GM12878 (cell line): ENCODE measurements at regions not wholly inside any gene's neighbourhood (a gene's known extent, or its start where the extent isn't known, plus 50 kb on each side); places are given as distances from the start of the nearest gene placed in this dataset.

Source experiments
- ATAC-seq: fragments of 200-7000 bp; cut with Tn5 transposase; 3 replicates; pipeline ENCODE4 v1.9.1; 2020; ENCODE audit warnings: mild to moderate bottlenecking, moderate library complexity
- BruUV-seq: library from RNA; stranded (reverse); fragments of 400-500 nt; replicated peaks from 2 replicates; lab custom pipeline; 2021; lab: Mats Ljungman, UMichigan
- CTCF ChIA-PET: fragments of 300-600 bp; sonication (Branson Sonifier 250); formaldehyde crosslinking; extraction: SDS; loops from one replicate; lab custom pipeline; 2021; ENCODE audit warnings: inconsistent platforms; lab: Yijun Ruan, JAX
- POLR2A ChIA-PET: fragments of 350-600 bp; formaldehyde crosslinking; extraction: SDS; loops from one replicate; lab custom pipeline; 2021; ENCODE audit warnings: inconsistent platforms; lab: Charles Lee
- RAD21 ChIA-PET: fragments of 300-600 bp; sonication (Branson Sonifier 250); formaldehyde crosslinking; loops from one replicate; lab custom pipeline; 2023; ENCODE audit warnings: antibody characterized with exemption; ENCODE audit not compliant: unreplicated experiment; lab: Charles Lee
- SMC1A ChIA-PET: fragments of 300-600 bp; sonication (Branson Sonifier 250); formaldehyde crosslinking; loops from one replicate; lab custom pipeline; 2023; ENCODE audit not compliant: unreplicated experiment, uncharacterized antibody; lab: Charles Lee
- DNase-seq: peaks from one replicate; pipeline ENCODE4 v3.0.0-alpha.2; 2011; ENCODE audit warnings: low read depth, low spot score
- FAIRE-seq: peaks from 3 replicates; lab custom pipeline; 2011; peaks lifted over from hg19 to GRCh38; lab: Jason Lieb, UNC
- H2AFZ ChIP-seq: 2 replicates; pipeline ENCODE4 v1.6.0; 2011; ENCODE audit warnings: low read depth, low read length, control low read depth; ENCODE audit not compliant: control insufficient read depth
- H3K27ac ChIP-seq: 2 replicates; pipeline ENCODE4 v1.5.1; 2011; ENCODE audit warnings: control low read depth; ENCODE audit not compliant: control insufficient read depth, insufficient read depth
- H3K27me3 ChIP-seq, 2 experiments: replicated peaks in 1 of 2; 2 replicates each; pipeline versions ENCODE4 v1.6.0 to v1.6.1; 2011; ENCODE audit warnings: low read length in 1 of 2; ENCODE audit not compliant: control insufficient read depth in 2 of 2, insufficient read depth in 2 of 2
- H3K36me3 ChIP-seq, 2 experiments: 2 replicates each; pipeline ENCODE4 v1.5.1; 2011; ENCODE audit warnings: low read length in 1 of 2; ENCODE audit not compliant: control insufficient read depth in 2 of 2, insufficient read depth in 2 of 2
- H3K4me1 ChIP-seq: 2 replicates; pipeline ENCODE4 v1.6.1; 2011; ENCODE audit warnings: mild to moderate bottlenecking, low read length, moderate library complexity, mixed read lengths; ENCODE audit not compliant: control insufficient read depth, insufficient read depth
- H3K4me2 ChIP-seq: 2 replicates; pipeline ENCODE4 v1.6.0; 2011; ENCODE audit warnings: control low read depth; ENCODE audit not compliant: control insufficient read depth, insufficient read depth
- H3K4me3 ChIP-seq: fragments of 200-600 bp; sonication (generic); 2 replicates; pipeline ENCODE4 v1.5.1; 2016
- H3K79me2 ChIP-seq: 2 replicates; pipeline ENCODE4 v1.6.0; 2011; ENCODE audit warnings: low read length; ENCODE audit not compliant: control insufficient read depth, insufficient read depth
- H3K9ac ChIP-seq: 2 replicates; pipeline ENCODE4 v1.8.0; 2011; ENCODE audit warnings: low read length, control low read depth, mixed read lengths; ENCODE audit not compliant: control insufficient read depth, insufficient read depth
- H3K9me3 ChIP-seq: replicated peaks from 3 replicates; pipeline ENCODE4 v1.5.1; 2011; ENCODE audit warnings: mild to moderate bottlenecking, low read length; ENCODE audit not compliant: control insufficient read depth, insufficient read depth
- H4K20me1 ChIP-seq: 2 replicates; pipeline ENCODE4 v1.6.0; 2011; ENCODE audit not compliant: control insufficient read depth, insufficient read depth
- BMI1 ChIP-seq: fragments of 450-650 bp; IDR thresholded peaks from 2 replicates; pipeline ENCODE4 v1.6.1; 2016; ENCODE audit warnings: mild to moderate bottlenecking, moderate library complexity, borderline replicate concordance
- E4F1 ChIP-seq: fragments of 450-650 bp; IDR thresholded peaks from 2 replicates; pipeline ENCODE4 v1.6.1; 2018; ENCODE audit warnings: borderline replicate concordance, mild to moderate bottlenecking; ENCODE audit not compliant: partially characterized antibody
- IKZF1 ChIP-seq: fragments of 450-650 bp; conservative IDR thresholded peaks from 2 replicates; pipeline ENCODE4 v1.6.1; 2017; ENCODE audit warnings: antibody characterized with exemption, mild to moderate bottlenecking
- KAT2A ChIP-seq: conservative IDR thresholded peaks from 2 replicates; pipeline ENCODE4 v1.6.1; 2011; ENCODE audit warnings: low read depth, low read length; ENCODE audit not compliant: control insufficient read depth
- MYB ChIP-seq: fragments of 150-350 bp; IDR thresholded peaks from 2 replicates; pipeline ENCODE4 v1.6.1; 2014; ENCODE audit warnings: mild to moderate bottlenecking, low read depth, low read length, borderline replicate concordance
- in situ Hi-C: fragments of 300-500 bp; cut with MboI; formaldehyde crosslinking; loops from 9 replicates; pipeline ENCODE4 v1.14.3; 2018; ENCODE audit warnings: mixed read lengths
- intact Hi-C: fragments of 100-400 bp; cut with micrococcal nuclease; formaldehyde crosslinking; loops from one replicate; pipeline ENCODE4 v1.14.2; 2022; ENCODE audit not compliant: unreplicated experiment

- no TSS peak for BruUV-seq
These were observed 837.4 kb downstream of the PCDH19 start for GRCh38 chrX:99572711-99573110.

More at GRCh38 chrX:99572711-99573110, 837.4 kb downstream of the PCDH19 start:
- H3K9ac ChIP-seq = no peak overlapping the region
- H4K20me1 ChIP-seq = no peaks in the 10 kb centered on the region
- CTCF ChIA-PET = no interaction called here
- DNase-seq (no peak), FAIRE-seq (no peak), ATAC-seq (no peak)
- H3K4me1 ChIP-seq = no peaks in the 10 kb centered on the region
- H3K27me3 ChIP-seq = no peaks in the 10 kb centered on the region
- no peak overlapping the region for H3K27ac ChIP-seq
- H3K4me3 ChIP-seq = no peak overlapping the region
- TF ChIP-seq E4F1 (no peak), MYB (no peak), KAT2A (no peak), IKZF1 (no peak), BMI1 (no peak)
- intact Hi-C loops = no loop called here
- SMC1A ChIA-PET = no interaction called here
- no peak overlapping the region for H2AFZ ChIP-seq
- RAD21 ChIA-PET = no interaction called here
- in situ Hi-C loops = no loop called here
- POLR2A ChIA-PET = no interaction called here
- H3K9me3 ChIP-seq = no peaks in the 10 kb centered on the region; the same call in 2 of the 3 replicates
- no peaks in the 10 kb centered on the region for H3K79me2 ChIP-seq
- no peaks in the 10 kb centered on the region for H3K36me3 ChIP-seq
- H3K4me2 ChIP-seq = no peak overlapping the region
